Breast epithelium (tissue), 4 donors: ENCODE measurements at regions not wholly inside any gene's neighbourhood (a gene's known extent, or its start where the extent isn't known, plus 50 kb on each side); places are given as distances from the start of the nearest gene placed in this dataset.
A peak's percentile ranks its signal among the peaks of the same experiment; 100 is the strongest.

ENCODE experiments used
- DNase-seq, 2 donors: peaks; one replicate each; pipeline ENCODE4 v3.0.0-alpha.2; 2019; ENCODE audit warnings: low spot score in 2 of 2
- H3K27ac ChIP-seq, 2 donors: fragments of 200-600 bp; sonication (generic) in 1 of 2; one replicate each; pipeline ENCODE4 v1.5.1; 2016 to 2019; ENCODE audit warnings: mild to moderate bottlenecking in 1 of 2
- H3K27me3 ChIP-seq, 2 donors: fragments of 200-600 bp; sonication (generic) in 1 of 2; one replicate each; pipeline versions ENCODE4 v1.5.1 to v1.6.0; 2017 to 2019; ENCODE audit warnings: control low read depth in 1 of 2, mild to moderate bottlenecking in 1 of 2
- H3K36me3 ChIP-seq: fragments of 200-600 bp; one replicate; pipeline ENCODE4 v1.5.1; 2019
- H3K4me1 ChIP-seq, 2 donors: fragments of 200-600 bp; sonication (generic); one replicate each; pipeline ENCODE4 v1.5.1; 2016 to 2019; ENCODE audit warnings: control low read depth in 1 of 2
- H3K4me3 ChIP-seq, 3 donors: fragments of 200-600 bp; sonication (generic); 1 replicate in 2 of 3; 2 replicates in 1 of 3; pipeline ENCODE4 v1.5.1; 2016 to 2019; ENCODE audit warnings: mild to moderate bottlenecking in 3 of 3, moderate library complexity in 2 of 3
- H3K9me3 ChIP-seq, 2 donors: fragments of 200-600 bp; sonication (generic) in 1 of 2; one replicate each; pipeline ENCODE4 v1.5.1; 2016 to 2019; ENCODE audit warnings: control low read depth in 1 of 2
- POLR2A ChIP-seq: fragments of 450-650 bp; IDR thresholded peaks from one replicate; pipeline ENCODE4 v1.6.1; 2016; ENCODE audit warnings: antibody characterized with exemption, mild to moderate bottlenecking, moderate library complexity
- POLR2AphosphoS5 ChIP-seq, 3 donors: sonication (generic); formaldehyde crosslinking; IDR thresholded peaks; one replicate each; pipeline ENCODE4 v1.6.1; 2017; ENCODE audit warnings: antibody characterized with exemption in 3 of 3
- intact Hi-C: fragments of 100-400 bp; cut with DNase I; formaldehyde crosslinking; loops from one replicate; pipeline ENCODE4 v1.15.1; 2023; ENCODE audit warnings: low total_unique reads
- TF ChIP-seq, protein P1 (sequence below), 3 donors: fragments of 450-650 bp; IDR thresholded peaks; one replicate each; pipeline ENCODE4 v1.5.1; 2016 to 2017; ENCODE audit warnings: antibody characterized with exemption in 3 of 3, mild to moderate bottlenecking in 3 of 3, moderate library complexity in 3 of 3

DNA sequence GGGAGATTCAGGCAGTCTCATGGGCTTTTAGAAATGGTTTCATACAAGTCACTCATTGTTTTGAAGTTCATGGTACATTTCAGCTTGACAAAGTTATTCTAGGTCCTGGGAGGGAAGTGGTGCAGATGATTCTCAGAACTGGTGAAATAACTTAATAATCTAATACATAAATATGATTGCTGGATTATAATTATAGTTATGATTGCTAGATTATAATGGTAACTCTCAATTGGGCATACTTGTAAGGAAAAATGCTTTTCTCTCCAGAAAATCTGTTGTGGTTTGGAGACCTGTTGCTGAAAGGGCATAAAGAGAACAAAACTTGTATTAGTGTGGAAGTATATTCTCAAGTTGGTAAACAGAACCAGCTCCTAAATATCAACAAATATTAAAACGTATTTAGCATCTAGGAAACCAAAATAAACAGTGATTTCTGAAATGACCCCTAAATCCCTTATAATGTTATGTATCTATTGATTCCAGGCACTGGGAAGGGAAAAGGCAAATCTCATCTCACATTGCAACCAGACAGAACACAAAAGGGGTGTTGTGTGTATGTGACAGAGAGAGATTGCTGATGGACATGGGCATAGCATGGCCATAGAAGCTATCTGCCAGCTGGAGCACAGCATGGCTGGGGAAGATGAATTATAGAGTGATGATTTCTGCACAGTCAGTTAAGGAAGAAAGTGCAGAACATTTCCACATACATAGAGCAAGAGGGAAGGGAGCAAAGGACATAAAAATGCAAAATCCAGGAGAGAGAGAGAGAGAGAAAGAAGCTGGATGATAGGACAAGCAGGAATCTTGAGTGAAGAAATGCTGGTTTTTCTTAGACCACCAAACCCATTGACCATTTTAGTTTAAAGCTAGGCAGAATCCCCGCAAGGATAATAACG is 87.1 kb upstream of the FRY start:
- H3K27me3 ChIP-seq: no peaks in the 10 kb centered on the region
- DNase-seq: no peak
- H3K9me3 ChIP-seq: no peaks in the 10 kb centered on the region
- H3K4me1 ChIP-seq: no peaks in the 10 kb centered on the region
- H3K4me3 ChIP-seq: no peak overlapping the region
- peak overlapping the region; percentile 37 to 73 for H3K27ac ChIP-seq
- intact Hi-C loops: no loop called here
- no peaks in the 10 kb centered on the region for H3K36me3 ChIP-seq
- TF ChIP-seq POLR2AphosphoS5 (IDR thresholded peaks at IDR 0.05) (no peak), POLR2A (no peak)
- TF ChIP-seq, protein P1, sequence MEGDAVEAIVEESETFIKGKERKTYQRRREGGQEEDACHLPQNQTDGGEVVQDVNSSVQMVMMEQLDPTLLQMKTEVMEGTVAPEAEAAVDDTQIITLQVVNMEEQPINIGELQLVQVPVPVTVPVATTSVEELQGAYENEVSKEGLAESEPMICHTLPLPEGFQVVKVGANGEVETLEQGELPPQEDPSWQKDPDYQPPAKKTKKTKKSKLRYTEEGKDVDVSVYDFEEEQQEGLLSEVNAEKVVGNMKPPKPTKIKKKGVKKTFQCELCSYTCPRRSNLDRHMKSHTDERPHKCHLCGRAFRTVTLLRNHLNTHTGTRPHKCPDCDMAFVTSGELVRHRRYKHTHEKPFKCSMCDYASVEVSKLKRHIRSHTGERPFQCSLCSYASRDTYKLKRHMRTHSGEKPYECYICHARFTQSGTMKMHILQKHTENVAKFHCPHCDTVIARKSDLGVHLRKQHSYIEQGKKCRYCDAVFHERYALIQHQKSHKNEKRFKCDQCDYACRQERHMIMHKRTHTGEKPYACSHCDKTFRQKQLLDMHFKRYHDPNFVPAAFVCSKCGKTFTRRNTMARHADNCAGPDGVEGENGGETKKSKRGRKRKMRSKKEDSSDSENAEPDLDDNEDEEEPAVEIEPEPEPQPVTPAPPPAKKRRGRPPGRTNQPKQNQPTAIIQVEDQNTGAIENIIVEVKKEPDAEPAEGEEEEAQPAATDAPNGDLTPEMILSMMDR (IDR thresholded peaks at IDR 0.05): no peak

DNA sequence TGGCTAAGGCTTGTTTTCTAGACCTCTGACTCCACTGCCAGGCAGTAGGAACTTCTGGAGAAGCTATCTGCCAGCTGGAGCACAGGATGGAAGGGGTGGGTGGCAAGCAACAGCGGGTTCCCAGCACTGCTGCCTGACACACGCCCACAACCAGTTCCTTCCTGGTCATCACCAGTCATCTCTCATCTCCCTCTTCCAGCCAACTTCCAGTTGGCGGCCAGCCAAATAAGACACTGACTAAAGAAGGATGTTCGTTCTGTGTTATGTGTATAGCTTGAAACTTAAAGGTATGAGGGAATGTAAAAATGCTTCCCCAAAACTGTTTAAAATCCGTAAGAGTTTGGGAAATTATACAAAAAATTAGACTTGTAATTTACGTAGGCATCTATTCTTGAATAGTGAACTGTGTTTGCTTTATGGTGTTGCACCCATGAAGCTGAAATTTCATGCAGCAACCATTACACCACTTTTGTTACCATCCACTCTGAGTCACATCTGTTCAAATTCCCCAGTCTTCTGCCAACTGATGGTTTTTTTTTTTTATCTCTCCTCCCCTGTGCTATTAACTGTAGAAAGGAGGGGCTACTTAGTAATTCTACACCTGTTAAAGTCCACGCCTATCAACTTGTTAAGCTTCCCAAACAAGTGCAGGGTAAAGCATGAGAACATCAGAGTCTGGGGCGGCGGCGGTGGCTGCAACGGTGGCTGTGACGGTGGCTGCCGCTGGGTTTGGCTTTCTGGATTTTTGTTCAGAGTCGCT is 86.2 kb upstream of the FRY start:
- DNase-seq: peak; percentile 58 to 71
- no peak for TF ChIP-seq POLR2AphosphoS5 (IDR thresholded peaks at IDR 0.05)
- TF ChIP-seq, protein P1 (IDR thresholded peaks at IDR 0.05): no peak
- no peak for TF ChIP-seq POLR2A
- Histone ChIP-seq H3K9me3 (no peaks in the 10 kb centered on the region), H3K4me1 (no peaks in the 10 kb centered on the region), H3K36me3 (no peaks in the 10 kb centered on the region), H3K27me3 (no peaks in the 10 kb centered on the region), H3K4me3 (peak overlapping the region in 2 of 3 donors; percentile 3 to 35), H3K27ac (peak overlapping the region; percentile 37 to 73)
- intact Hi-C loops: no loop called here

DNA sequence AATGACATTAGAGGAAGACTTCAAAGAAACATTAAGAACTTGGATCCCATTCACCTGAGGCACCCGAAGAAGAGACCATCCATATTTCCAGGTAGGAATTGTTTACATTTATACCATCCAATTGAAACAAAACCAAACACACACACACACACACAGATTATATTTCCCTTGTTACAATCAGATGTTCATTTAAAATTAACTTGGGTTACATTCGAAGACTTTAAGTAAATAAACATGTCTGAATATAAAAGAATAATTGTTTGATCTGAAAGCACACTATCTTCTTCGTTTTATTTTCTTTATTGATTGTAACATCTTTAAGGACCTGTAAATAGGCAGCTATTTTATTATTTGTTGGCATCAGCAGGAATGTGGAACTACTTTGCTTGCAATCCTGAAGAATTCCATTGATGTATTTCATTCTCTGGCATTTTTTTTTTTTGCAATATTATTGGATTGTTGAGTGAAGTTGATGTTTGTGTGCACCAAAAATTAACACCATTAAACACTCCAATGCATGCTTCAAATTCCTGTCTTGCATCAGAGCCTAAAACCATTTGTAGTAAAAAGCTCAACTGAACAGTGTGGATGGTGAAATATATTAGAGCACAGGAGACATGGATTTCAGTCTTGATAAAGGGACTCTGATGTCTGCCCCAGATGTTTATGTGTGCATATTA is 85.3 kb upstream of the FRY start:
- TF ChIP-seq POLR2A (no peak), POLR2AphosphoS5 (IDR thresholded peaks at IDR 0.05) (no peak)
- TF ChIP-seq, protein P1 (IDR thresholded peaks at IDR 0.05): no peak
- peak overlapping the region in 2 of 3 donors; percentile 3 to 35 for H3K4me3 ChIP-seq
- intact Hi-C loops: no loop called here

DNA sequence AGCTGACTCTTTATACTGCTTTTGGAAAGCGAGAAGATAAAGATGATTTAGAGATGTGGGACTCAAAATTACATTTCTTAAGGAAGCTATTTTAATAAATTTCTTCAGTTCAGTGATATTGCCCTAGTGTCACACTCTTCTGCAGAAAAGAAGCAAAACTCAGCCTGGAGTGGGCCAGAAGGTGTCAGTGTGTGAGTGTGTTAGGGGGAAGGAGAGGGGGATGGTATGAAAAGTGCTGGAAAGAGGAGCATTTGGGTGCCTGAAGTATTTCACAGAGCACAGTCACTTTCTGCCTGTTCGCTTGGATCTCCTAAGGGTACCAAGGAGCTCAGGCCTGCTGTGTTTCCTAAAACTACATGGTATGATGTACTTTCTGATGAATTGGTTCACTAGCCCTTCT is 84.5 kb upstream of the FRY start:
- no peak overlapping the region for H3K27ac ChIP-seq
- DNase-seq: no peak
- H3K9me3 ChIP-seq: no peaks in the 10 kb centered on the region
- intact Hi-C loops: no loop called here
- no peaks in the 10 kb centered on the region for H3K36me3 ChIP-seq
- H3K27me3 ChIP-seq: no peaks in the 10 kb centered on the region
- no peak overlapping the region for H3K4me3 ChIP-seq
- no peak for TF ChIP-seq POLR2A
- no peak for TF ChIP-seq POLR2AphosphoS5 (IDR thresholded peaks at IDR 0.05)
- TF ChIP-seq, protein P1 (IDR thresholded peaks at IDR 0.05): no peak
- no peaks in the 10 kb centered on the region for H3K4me1 ChIP-seq

More for the DNA sequence above, 85.3 kb upstream of the FRY start:
- Histone ChIP-seq H3K36me3 (no peaks in the 10 kb centered on the region), H3K27me3 (no peaks in the 10 kb centered on the region), H3K4me1 (no peaks in the 10 kb centered on the region), H3K27ac (peak overlapping the region; percentile 27 to 37), H3K9me3 (no peaks in the 10 kb centered on the region)
- DNase-seq: no peak
